HL-60 (cell line): ENCODE measurements at regions not wholly inside any gene's neighbourhood (a gene's known extent, or its start where the extent isn't known, plus 50 kb on each side); places are given as distances from the start of the nearest gene placed in this dataset.

ENCODE experiments used
- DNase-seq, 2 experiments: peaks; one replicate each; pipeline ENCODE4 v3.0.0-alpha.2; 2010 to 2020; ENCODE audit warnings: low read depth in 1 of 2, low spot score in 1 of 2
- H3K27ac ChIP-seq: fragments of 250-450 bp; sonication (Bioruptor Pico); replicated peaks from 2 replicates; pipeline ENCODE4 v1.5.1; 2020; ENCODE audit warnings: mild to moderate bottlenecking, moderate library complexity
- H3K27me3 ChIP-seq: fragments of 250-450 bp; sonication (Bioruptor Pico); 2 replicates; pipeline ENCODE4 v1.5.1; 2021; ENCODE audit warnings: mild to moderate bottlenecking, moderate library complexity; ENCODE audit not compliant: insufficient read depth, poor library complexity, severe bottlenecking
- H3K4me3 ChIP-seq: replicated peaks from 2 replicates; pipeline ENCODE4 v1.5.1; 2011; ENCODE audit warnings: mild to moderate bottlenecking, control low read depth, low read length; ENCODE audit not compliant: insufficient read depth
- CTCF ChIP-seq: IDR thresholded peaks from one replicate; pipeline ENCODE4 v1.5.1; 2011; ENCODE audit warnings: low read length, control low read depth, inconsistent platforms; ENCODE audit not compliant: insufficient read depth
- GABPA ChIP-seq: IDR thresholded peaks from 2 replicates; pipeline ENCODE4 v1.6.1; 2012; ENCODE audit warnings: low read depth
- POLR2AphosphoS5 ChIP-seq: IDR thresholded peaks from 2 replicates; pipeline ENCODE4 v1.6.1; 2012; ENCODE audit warnings: low read depth
- REST ChIP-seq: IDR thresholded peaks from 2 replicates; pipeline ENCODE4 v1.6.1; 2012; ENCODE audit warnings: low read depth; ENCODE audit not compliant: insufficient replicate concordance
- SPI1 ChIP-seq: IDR thresholded peaks from 2 replicates; pipeline ENCODE4 v1.6.1; 2012; ENCODE audit warnings: low read depth, mild to moderate bottlenecking, borderline replicate concordance

GRCh38 chr10:23824822-23825221 is 384.1 kb upstream of the KIAA1217 start:
- no peak overlapping the region for H3K27ac ChIP-seq
- no peak overlapping the region for H3K4me3 ChIP-seq
- TF ChIP-seq GABPA (no peak), CTCF (no peak), POLR2AphosphoS5 (no peak), REST (no peak), SPI1 (no peak)
- no peak for DNase-seq
- no peaks in the 10 kb centered on the region for H3K27me3 ChIP-seq

- DNase-seq = no peak
- TF ChIP-seq CTCF = no peak
- peak; percentile 95 for TF ChIP-seq REST
- no peaks in the 10 kb centered on the region for H3K27me3 ChIP-seq
- H3K27ac ChIP-seq = no peak overlapping the region
- no peak overlapping the region for H3K4me3 ChIP-seq
Observed at GRCh38 chr10:23826421-23826820, 382.5 kb upstream of the KIAA1217 start.

- TF ChIP-seq SPI1 (no peak), REST (no peak), CTCF (no peak), POLR2AphosphoS5 (no peak), GABPA (no peak)
- H3K4me3 ChIP-seq = no peak overlapping the region
- no peaks in the 10 kb centered on the region for H3K27me3 ChIP-seq
- no peak overlapping the region for H3K27ac ChIP-seq
- no peak for DNase-seq
Observed at GRCh38 chr10:23829556-23829955, 379.4 kb upstream of the KIAA1217 start.
